ENCODE measurements at regions not wholly inside any gene's neighbourhood (a gene's known extent, or its start where the extent isn't known, plus 50 kb on each side); places are given as distances from the start of the nearest gene placed in this dataset.

DNA sequence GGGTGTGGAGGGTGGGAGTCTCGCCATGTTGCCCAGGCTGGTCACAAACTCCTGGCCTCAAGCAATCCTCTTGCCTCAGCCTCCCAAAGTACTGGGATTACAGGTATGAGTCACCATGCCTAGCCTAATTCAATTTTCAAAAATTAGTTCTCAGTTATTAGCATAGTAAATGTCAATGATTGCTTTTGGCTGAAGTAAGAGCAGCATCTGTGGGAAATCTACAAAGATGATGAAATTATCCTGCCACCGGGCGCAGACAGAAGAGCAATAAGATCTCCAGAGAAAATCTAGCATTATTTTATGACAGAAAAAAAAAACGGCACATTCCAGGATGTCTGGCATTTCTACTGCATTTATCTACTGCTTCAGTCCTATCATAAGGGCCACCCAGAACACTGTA, 97.9 kb upstream of the DAAM1 start:
- H3K27ac ChIP-seq (ENCODE audit: low read depth, low read length) = no peak overlapping the region
- no peaks in the 10 kb centered on the region for H3K36me3 ChIP-seq (ENCODE audit: control insufficient read depth in 2 of 4, insufficient read depth in 4 of 4, low read length in 3 of 4)
- ChIA-PET POLR2A (ENCODE audit: partially characterized antibody) (no interaction called here), CTCF (ENCODE audit: partially characterized antibody) (interaction anchor here (1.0 kb wide), 1 partner anchor 38 kb away, joined by 3 read pairs; no protein-coding TSS in a partner anchor)
- no peaks in the 10 kb centered on the region for H4K20me1 ChIP-seq (replicated peaks in 1 of 2; ENCODE audit: control insufficient read depth in 1 of 2, insufficient read depth in 2 of 2, low read length in 2 of 2)
- no peak overlapping the region for H4K91ac ChIP-seq (replicated peaks; ENCODE audit: insufficient read length, low read length)
- H3K14ac ChIP-seq (ENCODE audit: insufficient read length) = no peak overlapping the region
- H3K4me1 ChIP-seq (replicated peaks in 1 of 4; ENCODE audit: control insufficient read depth in 3 of 4, insufficient read depth in 4 of 4, low read length in 3 of 4) = no peaks in the 10 kb centered on the region
- no peak overlapping the region for H4K8ac ChIP-seq (ENCODE audit: extremely low read depth, insufficient read depth, low read length)
- TF ChIP-seq PHF8 (conservative IDR thresholded peaks at IDR 0.05; ENCODE audit: low read depth, low read length) (no peak), TBP (IDR thresholded peaks at IDR 0.05; ENCODE audit: low read depth, low read length) (no peak), JUN (IDR thresholded peaks at IDR 0.05; ENCODE audit: low read depth, low read length) (no peak), ATF2 (IDR thresholded peaks at IDR 0.05; ENCODE audit: low read length) (no peak), BACH1 (IDR thresholded peaks at IDR 0.05; ENCODE audit: low read length) (no peak), POLR2A (IDR thresholded peaks at IDR 0.05; ENCODE audit: control extremely low read depth in 1 of 2, low read depth in 2 of 2, low read length in 2 of 2) (no peak), SAP30 (IDR thresholded peaks at IDR 0.05; ENCODE audit: insufficient read depth, insufficient replicate concordance, low read length) (no peak)
- H3K56ac ChIP-seq (replicated peaks; ENCODE audit: insufficient read length, low read depth, low read length) = no peak overlapping the region
- DNase-seq (ENCODE audit: low read depth in 1 of 2, low spot score in 2 of 2) (no peak), FAIRE-seq (no peak)
- H3K4me3 ChIP-seq (ENCODE audit: extremely low read depth in 1 of 4, insufficient read depth in 2 of 4, low read depth in 3 of 4, low read length in 4 of 4) = no peak overlapping the region
- no peaks in the 10 kb centered on the region for H3K79me1 ChIP-seq (ENCODE audit: low read depth, low read length)
- no peak overlapping the region for H2AFZ ChIP-seq (ENCODE audit: low read length)
- H2BK12ac ChIP-seq (ENCODE audit: low read depth, low read length) = no peak overlapping the region
- H2BK5ac ChIP-seq (ENCODE audit: low read depth, low read length) = no peak overlapping the region
- H3K79me2 ChIP-seq (ENCODE audit: control insufficient read depth in 1 of 2, insufficient read depth in 2 of 2, low read length in 2 of 2) = no peaks in the 10 kb centered on the region
- no peaks in the 10 kb centered on the region for H3K9me3 ChIP-seq (ENCODE audit: insufficient read depth in 2 of 2, low read depth in 1 of 2, low read length in 1 of 2)
- no peak overlapping the region for H3K23ac ChIP-seq (ENCODE audit: insufficient read length)
- 86% methylated on average over 4 of the region's 4 CpGs; no CpG with 5 or more reads in 1 of the 2 experiments for WGBS, 2 experiments (ENCODE audit: extremely low coverage in 1 of 2, insufficient coverage in 1 of 2, insufficient read length in 1 of 2, insufficient replicate concordance in 2 of 2, low coverage in 1 of 2, low lambda C conversion rate in 2 of 2, missing lambda C conversion rate in 1 of 2)
- H3K27me3 ChIP-seq (replicated peaks in 1 of 4; ENCODE audit: control insufficient read depth in 3 of 4, extremely low read depth in 1 of 4, insufficient read depth in 3 of 4, low read length in 3 of 4) = no peaks in the 10 kb centered on the region
- H3K4ac ChIP-seq (replicated peaks; ENCODE audit: insufficient read length, low read depth, low read length) = no peak overlapping the region
- no peak overlapping the region for H3K9ac ChIP-seq (replicated peaks in 1 of 4; ENCODE audit: extremely low read depth in 1 of 4, low read depth in 3 of 4, low read length in 3 of 4)
- no peak overlapping the region for H2BK120ac ChIP-seq (replicated peaks; ENCODE audit: low read depth, low read length)
- H3K4me2 ChIP-seq (ENCODE audit: insufficient read depth in 1 of 2, low read depth in 2 of 2, low read length in 2 of 2) = no peak overlapping the region
- no peak overlapping the region for H2BK15ac ChIP-seq (ENCODE audit: low read length)
- no peak overlapping the region for H2AK5ac ChIP-seq (ENCODE audit: low read depth, low read length)
- no peak overlapping the region for H2BK20ac ChIP-seq (ENCODE audit: low read length)
- H3K23me2 ChIP-seq (ENCODE audit: low read depth, low read length) = no peaks in the 10 kb centered on the region
- H4K5ac ChIP-seq (ENCODE audit: insufficient read length, low read depth, low read length) = no peak overlapping the region
- H3K18ac ChIP-seq (ENCODE audit: extremely low read depth, low read length) = no peak overlapping the region
